Glomerular endothelial cell (primary cell): ENCODE measurements at regions not wholly inside any gene's neighbourhood (a gene's known extent, or its start where the extent isn't known, plus 50 kb on each side); places are given as distances from the start of the nearest gene placed in this dataset.
"Not testable (repeated sequence)": the region's sequence is repeated elsewhere in the genome, so short reads cannot be mapped to it uniquely, and the experiment has no call there.

Experiments
- DNase-seq: peaks from one replicate; pipeline ENCODE4 v3.0.0-alpha.2; 2011; ENCODE audit warnings: low read depth, low spot score; ENCODE audit errors: extremely low read depth

GRCh38 chr16:58963479-58963878 lies 229.4 kb upstream of the GOT2 start:
- DNase-seq: no peak

GRCh38 chr16:58962811-58963210 lies 228.7 kb upstream of the GOT2 start:
- DNase-seq: no peak

- no peak for DNase-seq
Measured at GRCh38 chr16:58960484-58960883, 226.4 kb upstream of the GOT2 start.

GRCh38 chr16:58960034-58960433 lies 225.9 kb upstream of the GOT2 start:
- DNase-seq: no peak

GRCh38 chr16:58958749-58959148 lies 224.6 kb upstream of the GOT2 start:
- DNase-seq: no peak

GRCh38 chr16:58948244-58948643 lies 214.1 kb upstream of the GOT2 start:
- DNase-seq: no peak

GRCh38 chr16:58940609-58941008 lies 206.5 kb upstream of the GOT2 start:
- DNase-seq: no peak

GRCh38 chr16:58938811-58939210 lies 204.7 kb upstream of the GOT2 start:
- DNase-seq: no peak

GRCh38 chr16:58937661-58938060 lies 203.5 kb upstream of the GOT2 start:
- no peak for DNase-seq

GRCh38 chr16:58933186-58933585 lies 199.1 kb upstream of the GOT2 start:
- DNase-seq: no peak

- DNase-seq: no peak
Measured at GRCh38 chr16:58931436-58931835, 197.3 kb upstream of the GOT2 start.

GRCh38 chr16:58923094-58923493 lies 189.0 kb upstream of the GOT2 start:
- no peak for DNase-seq

GRCh38 chr16:58913456-58913855 lies 179.3 kb upstream of the GOT2 start:
- DNase-seq: no peak

- no peak for DNase-seq
Measured at GRCh38 chr16:58912571-58912970, 178.5 kb upstream of the GOT2 start.

- no peak for DNase-seq
Measured at GRCh38 chr16:58906981-58907715, 173.0 kb upstream of the GOT2 start.

- no peak for DNase-seq
Measured at GRCh38 chr16:58904291-58904690, 170.2 kb upstream of the GOT2 start.

GRCh38 chr16:58889516-58889915 lies 155.4 kb upstream of the GOT2 start:
- no peak for DNase-seq

- DNase-seq: no peak
Measured at GRCh38 chr16:58885528-58886170, 151.5 kb upstream of the GOT2 start.

- DNase-seq: no peak
Measured at GRCh38 chr16:58884141-58884540, 150.0 kb upstream of the GOT2 start.

- no peak for DNase-seq
Measured at GRCh38 chr16:58883131-58883530, 149.0 kb upstream of the GOT2 start.

GRCh38 chr16:58882292-58882691 lies 148.2 kb upstream of the GOT2 start:
- no peak for DNase-seq

GRCh38 chr16:58878641-58879040 lies 144.5 kb upstream of the GOT2 start:
- not testable (repeated sequence) for DNase-seq

GRCh38 chr16:58866935-58867334 lies 132.8 kb upstream of the GOT2 start:
- DNase-seq: no peak
